Keratinocyte (primary cell): ENCODE measurements at regions not wholly inside any gene's neighbourhood (a gene's known extent, or its start where the extent isn't known, plus 50 kb on each side); places are given as distances from the start of the nearest gene placed in this dataset.
"Not testable (repeated sequence)": the region's sequence is repeated elsewhere in the genome, so short reads cannot be mapped to it uniquely, and the experiment has no call there.

ENCODE experiments used
- DNase-seq: peaks from one replicate; pipeline ENCODE4 v3.0.0-alpha.2; 2011; ENCODE audit warnings: low read depth, missing footprints, low spot score
- FAIRE-seq: peaks from 2 replicates; lab custom pipeline; 2011; peaks lifted over from hg19 to GRCh38; lab: Jason Lieb, UNC
- H2AFZ ChIP-seq: 2 replicates; pipeline ENCODE4 v1.6.0; 2012; ENCODE audit warnings: low read length, control low read depth, inconsistent platforms; ENCODE audit not compliant: control insufficient read depth
- H3K27ac ChIP-seq: 2 replicates; pipeline ENCODE4 v1.5.1; 2011; ENCODE audit warnings: low read length; ENCODE audit not compliant: control insufficient read depth, insufficient read depth
- H3K27me3 ChIP-seq: 3 replicates; pipeline ENCODE4 v1.6.0; 2011; ENCODE audit warnings: low read length; ENCODE audit not compliant: control insufficient read depth, insufficient read depth; ENCODE audit errors: extremely low read depth
- H3K36me3 ChIP-seq, 2 experiments: 2 replicates in 1 of 2; 3 replicates in 1 of 2; pipeline ENCODE4 v1.5.1; 2011; ENCODE audit warnings: low read length in 2 of 2, mild to moderate bottlenecking in 1 of 2; ENCODE audit not compliant: control insufficient read depth in 2 of 2, insufficient read depth in 2 of 2; ENCODE audit errors: extremely low read depth in 1 of 2
- H3K4me1 ChIP-seq: 3 replicates; pipeline ENCODE4 v1.5.1; 2011; ENCODE audit warnings: low read length; ENCODE audit not compliant: control insufficient read depth, insufficient read depth; ENCODE audit errors: extremely low read depth
- H3K4me2 ChIP-seq: 3 replicates; pipeline ENCODE4 v1.6.0; 2011; ENCODE audit warnings: low read depth, low read length; ENCODE audit not compliant: control insufficient read depth, insufficient read depth; ENCODE audit errors: extremely low read depth
- H3K4me3 ChIP-seq, 3 experiments: fragments of 200-600 bp in 1 of 3; sonication (generic) in 1 of 3; 2 replicates in 2 of 3; 3 replicates in 1 of 3; pipeline ENCODE4 v1.5.1; 2011 to 2016; ENCODE audit warnings: low read length in 3 of 3, mild to moderate bottlenecking in 3 of 3, control low read depth in 2 of 3, inconsistent platforms in 1 of 3, low read depth in 1 of 3, mixed read lengths in 1 of 3, mixed run types in 1 of 3, moderate library complexity in 1 of 3; ENCODE audit not compliant: control insufficient read depth in 2 of 3, insufficient read depth in 2 of 3; ENCODE audit errors: extremely low read depth in 1 of 3
- H3K79me2 ChIP-seq: 2 replicates; pipeline ENCODE4 v1.6.0; 2012; ENCODE audit warnings: low read length; ENCODE audit not compliant: control insufficient read depth, insufficient read depth
- H3K9ac ChIP-seq: 3 replicates; pipeline ENCODE4 v1.6.0; 2011; ENCODE audit warnings: low read length; ENCODE audit not compliant: control insufficient read depth, insufficient read depth; ENCODE audit errors: extremely low read depth
- H3K9me1 ChIP-seq: 3 replicates; pipeline ENCODE4 v1.6.0; 2011; ENCODE audit warnings: low read length; ENCODE audit not compliant: control insufficient read depth, insufficient read depth; ENCODE audit errors: extremely low read depth
- H3K9me3 ChIP-seq: 2 replicates; pipeline ENCODE4 v1.5.1; 2012; ENCODE audit warnings: low read depth, low read length; ENCODE audit not compliant: control insufficient read depth
- H4K20me1 ChIP-seq: 3 replicates; pipeline ENCODE4 v1.6.0; 2011; ENCODE audit warnings: low read length; ENCODE audit not compliant: control insufficient read depth, insufficient read depth; ENCODE audit errors: extremely low read depth
- CTCF ChIP-seq, 3 experiments: IDR thresholded peaks in 1 of 3; conservative IDR thresholded peaks in 1 of 3; optimal IDR thresholded peaks in 1 of 3; 2 replicates in 2 of 3; 3 replicates in 1 of 3; pipeline versions ENCODE3 to v1.5.1; 2011; ENCODE audit warnings: low read length in 3 of 3, mild to moderate bottlenecking in 3 of 3, moderate library complexity in 2 of 3, control low read depth in 1 of 3, inconsistent platforms in 1 of 3; ENCODE audit not compliant: insufficient read depth in 2 of 3; ENCODE audit errors: extremely low read depth in 1 of 3
- EZH2 ChIP-seq: IDR thresholded peaks from one replicate; pipeline ENCODE4 v1.6.1; 2012; ENCODE audit warnings: inconsistent platforms, mild to moderate bottlenecking, low read length, moderate library complexity
- dilution Hi-C: fragments of 300-500 bp; cut with MboI; formaldehyde crosslinking; loops from one replicate; pipeline ENCODE4 v1.7.0; 2020; ENCODE audit warnings: low sequenced_read_pairs; ENCODE audit not compliant: extremely low pct_ligation_motif_present

GRCh38 chr14:105884808-105885281 is 358.5 kb downstream of the TMEM121 start:
- Histone ChIP-seq H4K20me1 (no peaks in the 10 kb centered on the region), H3K9ac (no peak overlapping the region), H3K4me3 (no peak overlapping the region), H3K27me3 (no peaks in the 10 kb centered on the region), H3K9me3 (peaks cover 9% of the 10 kb centered on the region), H2AFZ (no peak overlapping the region), H3K9me1 (no peaks in the 10 kb centered on the region), H3K27ac (no peak overlapping the region), H3K36me3 (no peaks in the 10 kb centered on the region), H3K4me1 (no peaks in the 10 kb centered on the region), H3K79me2 (no peaks in the 10 kb centered on the region), H3K4me2 (no peak overlapping the region)
- DNase-seq = no peak
- no peak for TF ChIP-seq CTCF (optimal IDR thresholded peaks at IDR 0.05 in 1 of 3, IDR thresholded peaks at IDR 0.05 in 1 of 3, conservative IDR thresholded peaks at IDR 0.05 in 1 of 3; ENCODE audit: extremely low read depth in 1 of 3, insufficient read depth in 2 of 3, low read length in 3 of 3)
- TF ChIP-seq EZH2 = no peak
- dilution Hi-C loops = no loop called here
- FAIRE-seq = no peak

- Histone ChIP-seq H3K79me2 (no peaks in the 10 kb centered on the region), H4K20me1 (no peaks in the 10 kb centered on the region), H2AFZ (no peak overlapping the region), H3K36me3 (no peaks in the 10 kb centered on the region), H3K9me1 (no peaks in the 10 kb centered on the region), H3K27ac (no peak overlapping the region), H3K9me3 (peaks cover 9% of the 10 kb centered on the region), H3K9ac (no peak overlapping the region), H3K4me1 (no peaks in the 10 kb centered on the region), H3K27me3 (no peaks in the 10 kb centered on the region), H3K4me3 (no peak overlapping the region), H3K4me2 (no peak overlapping the region)
- DNase-seq = no peak
- TF ChIP-seq EZH2 = no peak
- no peak for TF ChIP-seq CTCF (optimal IDR thresholded peaks at IDR 0.05 in 1 of 3, IDR thresholded peaks at IDR 0.05 in 1 of 3, conservative IDR thresholded peaks at IDR 0.05 in 1 of 3; ENCODE audit: extremely low read depth in 1 of 3, insufficient read depth in 2 of 3, low read length in 3 of 3)
- dilution Hi-C loops = no loop called here
- no peak for FAIRE-seq
Observed at GRCh38 chr14:105885561-105886320, 359.4 kb downstream of the TMEM121 start.

GRCh38 chr14:105886791-105887191 is 360.4 kb downstream of the TMEM121 start:
- FAIRE-seq, H3K27ac ChIP-seq, H3K9ac ChIP-seq, H3K4me2 ChIP-seq, H3K79me2 ChIP-seq, H3K4me3 ChIP-seq, H2AFZ ChIP-seq, H3K27me3 ChIP-seq, H3K4me1 ChIP-seq, H3K36me3 ChIP-seq, H4K20me1 ChIP-seq, H3K9me1 ChIP-seq, dilution Hi-C loops, DNase-seq: not testable (repeated sequence)
- H3K9me3 ChIP-seq = peaks cover 12% of the 10 kb centered on the region
